ENCODE measurements at regions not wholly inside any gene's neighbourhood (a gene's known extent, or its start where the extent isn't known, plus 50 kb on each side); places are given as distances from the start of the nearest gene placed in this dataset.

DNA sequence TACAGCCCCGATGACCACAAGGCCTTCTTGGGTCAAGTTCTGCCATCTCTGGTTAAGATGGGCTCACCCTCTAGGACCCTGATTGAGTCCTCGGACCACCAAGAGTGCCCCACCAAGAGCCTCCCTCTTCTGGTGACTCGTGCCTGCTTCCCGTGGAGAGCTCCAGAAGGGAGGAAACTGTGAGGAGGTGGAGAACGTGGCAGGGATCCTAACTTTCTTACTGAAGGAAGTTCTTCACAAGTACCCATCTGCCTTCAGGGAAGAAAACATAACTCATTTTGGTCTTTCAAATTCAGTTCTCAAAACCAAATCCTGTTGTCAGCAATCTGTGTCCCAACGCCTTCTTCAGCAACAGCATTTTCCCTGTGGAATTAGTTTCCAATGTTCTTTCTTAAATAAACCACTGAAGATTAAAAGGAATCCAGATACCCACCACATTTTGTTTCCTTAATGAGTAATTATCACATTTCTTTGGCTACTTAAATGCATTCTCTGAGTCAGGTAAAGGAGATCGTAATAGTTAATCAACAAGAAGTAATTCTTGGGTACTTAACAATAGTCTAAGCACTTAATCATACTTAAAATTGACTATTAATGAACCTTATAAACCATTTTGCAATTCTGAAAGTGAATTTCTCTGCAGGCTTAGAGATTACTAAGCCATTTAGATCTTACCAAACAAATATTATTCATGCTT lies 185.8 kb upstream of the SGK1 start:
- DNase-seq (ENCODE audit: low spot score) = no peak
- Histone ChIP-seq H3K4me3 (no peak overlapping the region), H3K36me3 (no peaks in the 10 kb centered on the region), H3K9me3 (no peaks in the 10 kb centered on the region), H3K4me1 (peaks cover 0 to 9% of the 10 kb centered on the region in 2 donors), H3K27me3 (no peaks in the 10 kb centered on the region), H3K27ac (no peak overlapping the region)
- TF ChIP-seq, protein P1, sequence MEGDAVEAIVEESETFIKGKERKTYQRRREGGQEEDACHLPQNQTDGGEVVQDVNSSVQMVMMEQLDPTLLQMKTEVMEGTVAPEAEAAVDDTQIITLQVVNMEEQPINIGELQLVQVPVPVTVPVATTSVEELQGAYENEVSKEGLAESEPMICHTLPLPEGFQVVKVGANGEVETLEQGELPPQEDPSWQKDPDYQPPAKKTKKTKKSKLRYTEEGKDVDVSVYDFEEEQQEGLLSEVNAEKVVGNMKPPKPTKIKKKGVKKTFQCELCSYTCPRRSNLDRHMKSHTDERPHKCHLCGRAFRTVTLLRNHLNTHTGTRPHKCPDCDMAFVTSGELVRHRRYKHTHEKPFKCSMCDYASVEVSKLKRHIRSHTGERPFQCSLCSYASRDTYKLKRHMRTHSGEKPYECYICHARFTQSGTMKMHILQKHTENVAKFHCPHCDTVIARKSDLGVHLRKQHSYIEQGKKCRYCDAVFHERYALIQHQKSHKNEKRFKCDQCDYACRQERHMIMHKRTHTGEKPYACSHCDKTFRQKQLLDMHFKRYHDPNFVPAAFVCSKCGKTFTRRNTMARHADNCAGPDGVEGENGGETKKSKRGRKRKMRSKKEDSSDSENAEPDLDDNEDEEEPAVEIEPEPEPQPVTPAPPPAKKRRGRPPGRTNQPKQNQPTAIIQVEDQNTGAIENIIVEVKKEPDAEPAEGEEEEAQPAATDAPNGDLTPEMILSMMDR (IDR thresholded peaks at IDR 0.05) = no peak

DNA sequence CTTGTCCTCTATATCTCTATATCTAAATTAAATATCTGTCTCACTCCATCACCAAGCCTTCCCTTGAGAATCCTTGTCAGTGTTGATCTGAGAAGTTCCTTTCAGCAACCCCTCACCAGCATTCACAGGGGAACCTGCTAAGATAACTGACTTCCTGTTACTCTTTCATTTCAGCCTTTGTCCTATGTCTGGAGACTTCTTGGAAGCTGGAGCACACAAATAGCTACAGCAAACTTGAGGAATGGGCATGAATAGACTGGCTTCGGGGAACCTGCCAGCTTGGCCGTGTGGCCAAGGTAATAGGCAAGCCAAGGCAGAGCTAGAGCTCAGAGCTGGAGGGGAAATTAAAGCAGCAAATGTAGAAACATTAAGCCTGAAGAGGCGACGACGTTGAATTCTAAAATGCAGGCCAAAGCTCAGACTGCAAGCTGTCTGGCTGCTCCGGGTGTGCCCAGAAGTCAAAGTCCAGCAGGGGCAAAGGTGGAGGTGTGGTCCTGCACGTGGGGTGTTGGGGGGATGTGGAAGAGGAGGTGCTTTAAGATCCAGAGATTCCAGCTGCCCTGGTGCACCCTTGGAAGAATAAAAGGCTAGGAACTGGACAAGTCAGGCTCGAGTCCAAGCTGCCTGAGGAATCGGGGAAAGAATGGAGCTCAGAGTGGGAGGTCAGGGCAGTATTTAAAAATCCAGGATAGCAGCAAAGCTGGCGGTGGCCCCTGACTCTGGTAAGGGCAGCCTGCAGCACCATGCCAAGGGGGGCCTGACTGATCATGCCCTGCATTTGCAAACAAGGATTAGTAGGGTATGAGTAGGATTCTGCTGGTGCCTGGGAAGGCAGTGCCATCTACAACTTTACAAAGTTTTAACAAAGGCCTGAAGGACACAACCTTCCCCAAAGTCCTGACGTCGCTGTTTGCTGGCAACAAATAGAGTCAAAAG lies 185.0 kb upstream of the SGK1 start:
- DNase-seq (ENCODE audit: low spot score) = no peak
- Histone ChIP-seq H3K4me1 (peaks cover 0 to 9% of the 10 kb centered on the region in 2 donors), H3K27ac (no peak overlapping the region), H3K4me3 (no peak overlapping the region), H3K36me3 (no peaks in the 10 kb centered on the region), H3K27me3 (no peaks in the 10 kb centered on the region), H3K9me3 (no peaks in the 10 kb centered on the region)
- TF ChIP-seq, protein P1 (IDR thresholded peaks at IDR 0.05) = no peak

DNA sequence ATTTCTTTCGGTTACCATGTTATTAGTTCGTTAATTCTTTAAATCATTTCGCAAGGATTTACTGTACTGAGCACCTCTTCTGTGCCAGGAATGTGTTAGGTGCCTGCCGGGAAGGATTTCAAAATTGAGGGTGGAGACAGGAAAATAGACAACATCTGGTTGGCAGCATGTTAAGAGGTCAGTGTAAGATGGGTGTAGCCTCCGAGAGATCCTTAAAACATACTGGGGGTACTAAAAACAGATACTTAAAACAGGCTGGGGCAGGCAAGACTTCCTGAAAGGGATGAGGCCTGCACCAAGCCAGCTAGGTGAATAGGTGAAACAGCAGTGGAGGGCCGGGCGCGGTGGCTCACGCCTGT lies 178.0 kb upstream of the SGK1 start:
- Histone ChIP-seq H3K27ac (no peak overlapping the region), H3K4me1 (no peaks in the 10 kb centered on the region), H3K36me3 (no peaks in the 10 kb centered on the region), H3K4me3 (no peak overlapping the region), H3K27me3 (no peaks in the 10 kb centered on the region), H3K9me3 (no peaks in the 10 kb centered on the region)
- TF ChIP-seq, protein P1 (IDR thresholded peaks at IDR 0.05) = no peak
- DNase-seq (ENCODE audit: low spot score) = no peak

DNA sequence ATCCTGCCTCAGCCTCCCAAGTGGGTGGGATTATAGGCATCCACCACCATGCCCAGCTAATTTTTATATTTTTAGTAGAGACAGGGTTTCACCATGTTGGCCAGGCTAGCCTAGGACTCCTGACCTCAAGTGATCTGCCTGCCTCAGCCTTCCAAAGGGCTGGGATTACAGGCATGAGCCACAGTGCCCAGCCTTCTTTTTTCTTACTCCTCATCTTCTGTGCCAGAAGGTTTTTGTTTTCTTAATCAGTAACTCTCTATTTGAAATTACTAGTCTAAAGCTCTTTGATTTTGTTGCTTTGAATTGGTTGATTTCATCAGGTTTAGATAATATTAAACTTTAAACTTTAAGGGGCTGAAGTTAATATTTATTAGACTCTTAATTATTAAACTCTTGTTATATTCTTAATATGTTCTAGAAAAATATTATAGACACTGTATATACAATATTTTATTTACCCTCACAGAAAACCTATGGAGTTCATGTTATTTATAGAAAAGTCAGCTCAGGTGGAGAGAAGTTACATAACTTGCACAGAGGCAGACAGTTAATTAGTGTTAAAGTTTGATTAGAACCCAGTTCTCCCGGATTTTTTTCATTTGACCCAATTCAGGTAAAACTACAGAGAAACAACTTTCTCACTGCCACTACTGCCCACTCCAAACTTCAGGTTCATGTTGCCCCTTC lies 177.4 kb upstream of the SGK1 start:
- no peak for DNase-seq (ENCODE audit: low spot score)
- H3K27me3 ChIP-seq = no peaks in the 10 kb centered on the region
- no peak overlapping the region for H3K27ac ChIP-seq
- no peaks in the 10 kb centered on the region for H3K4me1 ChIP-seq
- no peaks in the 10 kb centered on the region for H3K9me3 ChIP-seq
- H3K36me3 ChIP-seq = no peaks in the 10 kb centered on the region
- H3K4me3 ChIP-seq = no peak overlapping the region
- TF ChIP-seq, protein P1 (IDR thresholded peaks at IDR 0.05) = no peak

DNA sequence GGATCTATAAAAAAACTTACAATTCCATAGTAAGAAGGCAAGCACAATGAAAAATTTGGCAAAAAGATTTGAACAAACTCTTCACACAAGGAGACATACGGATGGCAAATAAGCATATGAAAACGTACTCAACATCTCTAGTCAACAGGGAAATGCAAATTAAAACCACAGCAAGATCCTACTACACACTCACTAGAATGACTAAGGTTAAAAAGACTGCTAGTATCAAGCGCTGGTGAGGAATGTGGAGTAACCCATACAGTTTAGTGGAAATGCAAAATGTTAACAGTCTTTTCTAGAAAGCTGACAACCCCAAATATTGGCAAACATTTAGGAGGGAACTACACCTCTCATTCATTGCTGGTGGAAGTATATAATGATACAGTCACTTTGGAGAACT lies 175.9 kb upstream of the SGK1 start:
- H3K27me3 ChIP-seq = no peaks in the 10 kb centered on the region
- no peaks in the 10 kb centered on the region for H3K9me3 ChIP-seq
- DNase-seq (ENCODE audit: low spot score) = no peak
- no peak overlapping the region for H3K27ac ChIP-seq
- no peaks in the 10 kb centered on the region for H3K4me1 ChIP-seq
- H3K36me3 ChIP-seq = no peaks in the 10 kb centered on the region
- H3K4me3 ChIP-seq = no peak overlapping the region
- TF ChIP-seq, protein P1 (IDR thresholded peaks at IDR 0.05) = no peak
